H9 (cell line): ENCODE measurements at regions not wholly inside any gene's neighbourhood (a gene's known extent, or its start where the extent isn't known, plus 50 kb on each side); places are given as distances from the start of the nearest gene placed in this dataset.

Experiments
- DNase-seq: peaks from one replicate; pipeline ENCODE4 v3.0.0-alpha.2; 2017
- H2AFZ ChIP-seq: one replicate; pipeline ENCODE4 v1.6.1; 2013; ENCODE audit warnings: mild to moderate bottlenecking, low read length, control low read depth, moderate library complexity
- H2AK5ac ChIP-seq: 2 replicates; pipeline ENCODE4 v1.6.1; 2013; ENCODE audit warnings: low read length, control low read depth, mixed read lengths; ENCODE audit not compliant: insufficient read length
- H2BK120ac ChIP-seq: one replicate; pipeline ENCODE4 v1.6.1; 2013; ENCODE audit warnings: low read depth, mild to moderate bottlenecking, low read length, control low read depth, inconsistent platforms; ENCODE audit not compliant: poor library complexity, severe bottlenecking
- H2BK12ac ChIP-seq: 2 replicates; pipeline ENCODE4 v1.6.1; 2013; ENCODE audit warnings: low read length, control low read depth, mixed read lengths, low read depth; ENCODE audit not compliant: insufficient read length
- H2BK15ac ChIP-seq: 2 replicates; pipeline ENCODE4 v1.6.1; 2013; ENCODE audit warnings: low read depth, low read length, control low read depth
- H2BK20ac ChIP-seq: one replicate; pipeline ENCODE4 v1.6.1; 2013; ENCODE audit warnings: low read depth, mild to moderate bottlenecking, low read length, control low read depth, inconsistent platforms; ENCODE audit not compliant: poor library complexity, severe bottlenecking
- H2BK5ac ChIP-seq: 2 replicates; pipeline ENCODE4 v1.6.1; 2013; ENCODE audit warnings: low read length, control low read depth, mixed read lengths; ENCODE audit not compliant: insufficient read length
- H3K14ac ChIP-seq: 2 replicates; pipeline ENCODE4 v1.6.1; 2013; ENCODE audit warnings: low read length, control low read depth; ENCODE audit not compliant: insufficient read depth
- H3K18ac ChIP-seq: 2 replicates; pipeline ENCODE4 v1.6.1; 2013; ENCODE audit warnings: low read depth, mild to moderate bottlenecking, mixed read lengths, low read length, control low read depth; ENCODE audit not compliant: insufficient read length
- H3K23ac ChIP-seq: 2 replicates; pipeline ENCODE4 v1.6.1; 2013; ENCODE audit warnings: low read length, control low read depth, mixed read lengths, low read depth; ENCODE audit not compliant: insufficient read length
- H3K23me2 ChIP-seq: 2 replicates; pipeline ENCODE4 v1.6.1; 2013; ENCODE audit warnings: low read depth, mild to moderate bottlenecking, mixed read lengths, low read length, control low read depth; ENCODE audit not compliant: insufficient read length, poor library complexity, severe bottlenecking
- H3K27ac ChIP-seq: 2 replicates; pipeline ENCODE4 v1.5.1; 2013; ENCODE audit warnings: low read length, control low read depth, mixed read lengths, low read depth; ENCODE audit not compliant: insufficient read length
- H3K27me3 ChIP-seq: 2 replicates; pipeline ENCODE4 v1.6.1; 2013; ENCODE audit warnings: low read length, control low read depth, inconsistent platforms; ENCODE audit not compliant: insufficient read depth
- H3K4ac ChIP-seq: 2 replicates; pipeline ENCODE4 v1.6.1; 2013; ENCODE audit warnings: low read depth, mild to moderate bottlenecking, control low read depth, inconsistent platforms, low read length, moderate library complexity
- H3K4me1 ChIP-seq: 2 replicates; pipeline ENCODE4 v1.6.1; 2013; ENCODE audit warnings: low read length, control low read depth, inconsistent platforms; ENCODE audit not compliant: insufficient read depth
- H3K4me2 ChIP-seq: 2 replicates; pipeline ENCODE4 v1.6.1; 2013; ENCODE audit warnings: low read length, control low read depth, mixed read lengths; ENCODE audit not compliant: insufficient read length, insufficient read depth
- H3K56ac ChIP-seq: 2 replicates; pipeline ENCODE4 v1.6.1; 2013; ENCODE audit warnings: low read depth, mild to moderate bottlenecking, mixed read lengths, low read length, control low read depth; ENCODE audit not compliant: insufficient read length
- H3K79me1 ChIP-seq: 2 replicates; pipeline ENCODE4 v1.6.1; 2013; ENCODE audit warnings: low read depth, mild to moderate bottlenecking, moderate library complexity, low read length, control low read depth, inconsistent platforms; ENCODE audit not compliant: insufficient read depth, poor library complexity, severe bottlenecking
- H3K79me2 ChIP-seq: 2 replicates; pipeline ENCODE4 v1.6.1; 2013; ENCODE audit warnings: low read length, control low read depth, inconsistent platforms; ENCODE audit not compliant: insufficient read depth
- H3K9ac ChIP-seq: 2 replicates; pipeline ENCODE4 v1.6.1; 2013; ENCODE audit warnings: low read length, control low read depth, mixed read lengths; ENCODE audit not compliant: insufficient read length; ENCODE audit errors: extremely low read depth
- H3K9me3 ChIP-seq: one replicate; pipeline ENCODE4 v1.6.1; 2013; ENCODE audit warnings: low read depth, low read length, inconsistent platforms; ENCODE audit not compliant: control insufficient read depth
- H3T11ph ChIP-seq: one replicate; pipeline ENCODE4 v1.6.1; 2013; ENCODE audit warnings: mild to moderate bottlenecking, low read length, control low read depth, inconsistent platforms
- H4K20me1 ChIP-seq: one replicate; pipeline ENCODE4 v1.6.1; 2013; ENCODE audit not compliant: control insufficient read depth, insufficient read length, insufficient read depth
- H4K5ac ChIP-seq: 2 replicates; pipeline ENCODE4 v1.6.1; 2013; ENCODE audit warnings: low read depth, mild to moderate bottlenecking, mixed read lengths, low read length, control low read depth; ENCODE audit not compliant: insufficient read length
- H4K8ac ChIP-seq: replicated peaks from 2 replicates; pipeline ENCODE4 v1.6.1; 2013; ENCODE audit warnings: low read length, control low read depth, mixed read lengths, low read depth; ENCODE audit not compliant: insufficient read length
- H4K91ac ChIP-seq: 2 replicates; pipeline ENCODE4 v1.6.1; 2013; ENCODE audit warnings: low read depth, mild to moderate bottlenecking, moderate library complexity, mixed read lengths, low read length, control low read depth; ENCODE audit not compliant: insufficient read length
- H3K27ac Mint-ChIP-seq, 3 experiments: 2 replicates in 2 of 3; 3 replicates in 1 of 3; pipeline ENCODE4 v1.8.0; 2020 to 2021; ENCODE audit warnings: mixed read lengths in 3 of 3, mild to moderate bottlenecking in 1 of 3, moderate library complexity in 1 of 3
- H3K27me3 Mint-ChIP-seq: 2 replicates; pipeline ENCODE4 v1.8.0; 2021; ENCODE audit warnings: low read depth, mild to moderate bottlenecking, moderate library complexity, mixed read lengths
- H3K36me3 Mint-ChIP-seq, 3 experiments: 2 replicates in 2 of 3; 3 replicates in 1 of 3; pipeline ENCODE4 v1.8.0; 2020 to 2021; ENCODE audit warnings: low read depth in 3 of 3, mixed read lengths in 3 of 3; ENCODE audit not compliant: insufficient read depth in 1 of 3
- H3K4me1 Mint-ChIP-seq, 2 experiments: 2 replicates each; pipeline ENCODE4 v1.8.0; 2020; ENCODE audit warnings: mixed read lengths in 2 of 2
- H3K4me3 Mint-ChIP-seq, 2 experiments: 2 replicates in 1 of 2; 3 replicates in 1 of 2; pipeline ENCODE4 v1.8.0; 2020 to 2021; ENCODE audit warnings: mild to moderate bottlenecking in 2 of 2, mixed read lengths in 2 of 2, moderate library complexity in 1 of 2
- H3K9me3 Mint-ChIP-seq, 2 experiments: 2 replicates in 1 of 2; 3 replicates in 1 of 2; pipeline ENCODE4 v1.8.0; 2020; ENCODE audit warnings: mild to moderate bottlenecking in 2 of 2, mixed read lengths in 2 of 2, moderate library complexity in 1 of 2
- CTCF ChIP-seq: fragments of 200-600 bp; sonication (generic); conservative IDR thresholded peaks from 3 replicates; pipeline ENCODE4 v1.8.0; 2021; ENCODE audit warnings: antibody characterized with exemption, mild to moderate bottlenecking
- WGBS: extraction: QIAGEN DNeasy Blood & Tissue Kit; methylation state at CpG from one replicate; pipeline ENCODE4 v1.1.7; 2013; ENCODE audit warnings: missing lambda C conversion rate, low lambda C conversion rate, mixed read lengths; ENCODE audit not compliant: insufficient read length; ENCODE audit errors: extremely low coverage; 5-methylcytosine and 5-hydroxymethylcytosine counted together

- H3K4me1 Mint-ChIP-seq, result no peaks in the 10 kb centered on the region
Measured at GRCh38 chr7:46933596-46933995, 648.3 kb downstream of the TNS3 start.

More at GRCh38 chr7:46933596-46933995, 648.3 kb downstream of the TNS3 start:
- H3K14ac ChIP-seq, result no peak overlapping the region
- H2BK120ac ChIP-seq, result no peak overlapping the region
- H4K5ac ChIP-seq, result no peak overlapping the region
- DNase-seq, result no peak
- H3K9me3 ChIP-seq, result no peaks in the 10 kb centered on the region
- no peak overlapping the region for H3K27ac ChIP-seq
- no peak overlapping the region for H3T11ph ChIP-seq
- no peak overlapping the region for H3K18ac ChIP-seq
- Mint-ChIP-seq H3K4me3 (no peak overlapping the region), H3K27ac (no peak overlapping the region), H3K27me3 (no peaks in the 10 kb centered on the region; the same call in 1 of the 2 replicates), H3K36me3 (no peaks in the 10 kb centered on the region), H3K9me3 (no peaks in the 10 kb centered on the region)
- H3K4me1 ChIP-seq, result no peaks in the 10 kb centered on the region
- H4K8ac ChIP-seq, result no peak overlapping the region
- H4K91ac ChIP-seq, result no peak overlapping the region
- H3K4ac ChIP-seq, result no peak overlapping the region
- WGBS, result no CpG with 5 or more reads among the region's 4 CpGs
- no peak overlapping the region for H2AK5ac ChIP-seq
- no peaks in the 10 kb centered on the region for H3K79me2 ChIP-seq
- no peak overlapping the region for H2BK15ac ChIP-seq
- no peaks in the 10 kb centered on the region for H3K27me3 ChIP-seq
- H2BK12ac ChIP-seq, result no peak overlapping the region
- H2AFZ ChIP-seq, result no peak overlapping the region
- no peaks in the 10 kb centered on the region for H3K79me1 ChIP-seq
- H3K56ac ChIP-seq, result no peak overlapping the region
- H4K20me1 ChIP-seq, result no peaks in the 10 kb centered on the region
- no peaks in the 10 kb centered on the region for H3K23me2 ChIP-seq
- H2BK20ac ChIP-seq, result no peak overlapping the region
- no peak for TF ChIP-seq CTCF
- H3K9ac ChIP-seq, result no peak overlapping the region
- H3K23ac ChIP-seq, result no peak overlapping the region
- no peak overlapping the region for H3K4me2 ChIP-seq
- no peak overlapping the region for H2BK5ac ChIP-seq
